Bronchial epithelial cell (primary cell): ENCODE measurements at regions not wholly inside any gene's neighbourhood (a gene's known extent, or its start where the extent isn't known, plus 50 kb on each side); places are given as distances from the start of the nearest gene placed in this dataset.
A peak's percentile ranks its signal among the peaks of the same experiment; 100 is the strongest.

Experiments used
- DNase-seq: peaks from one replicate; pipeline ENCODE4 v3.0.0-alpha.2; 2010; ENCODE audit warnings: low read depth
- FAIRE-seq: peaks from 2 replicates; lab custom pipeline; 2011; peaks lifted over from hg19 to GRCh38; lab: Jason Lieb, UNC
- H3K27me3 ChIP-seq: 2 replicates; pipeline ENCODE4 v1.5.1; 2011; ENCODE audit warnings: low read length; ENCODE audit not compliant: control insufficient read depth, insufficient read depth
- H3K36me3 ChIP-seq: 2 replicates; pipeline ENCODE4 v1.5.1; 2011; ENCODE audit warnings: low read length; ENCODE audit not compliant: control insufficient read depth, insufficient read depth
- H3K4me3 ChIP-seq: 2 replicates; pipeline ENCODE4 v1.5.1; 2011; ENCODE audit warnings: mild to moderate bottlenecking, low read depth, low read length, control low read depth
- CTCF ChIP-seq: IDR thresholded peaks from 2 replicates; pipeline ENCODE4 v1.5.1; 2011; ENCODE audit warnings: mild to moderate bottlenecking, moderate library complexity, low read length, control low read depth, inconsistent platforms; ENCODE audit not compliant: insufficient read depth, severe bottlenecking

GRCh38 chr10:109029870-109030269 is 893.4 kb downstream of the XPNPEP1 start:
- DNase-seq (no peak), FAIRE-seq (no peak)
- TF ChIP-seq CTCF, result no peak
- no peaks in the 10 kb centered on the region for H3K27me3 ChIP-seq
- no peak overlapping the region for H3K4me3 ChIP-seq
- H3K36me3 ChIP-seq, result no peaks in the 10 kb centered on the region

GRCh38 chr10:109027534-109028185 is 895.7 kb downstream of the XPNPEP1 start:
- no peak for TF ChIP-seq CTCF
- no peaks in the 10 kb centered on the region for H3K27me3 ChIP-seq
- DNase-seq (no peak), FAIRE-seq (no peak)
- H3K4me3 ChIP-seq, result no peak overlapping the region
- H3K36me3 ChIP-seq, result no peaks in the 10 kb centered on the region

- no peaks in the 10 kb centered on the region for H3K36me3 ChIP-seq
- FAIRE-seq (no peak), DNase-seq (no peak)
- no peak overlapping the region for H3K4me3 ChIP-seq
- no peak for TF ChIP-seq CTCF
- no peaks in the 10 kb centered on the region for H3K27me3 ChIP-seq
Observed at GRCh38 chr10:109025172-109025571, 898.1 kb downstream of the XPNPEP1 start.

- no peaks in the 10 kb centered on the region for H3K36me3 ChIP-seq
- FAIRE-seq (no peak), DNase-seq (no peak)
- TF ChIP-seq CTCF, result no peak
- H3K4me3 ChIP-seq, result no peak overlapping the region
- H3K27me3 ChIP-seq, result no peaks in the 10 kb centered on the region
Observed at GRCh38 chr10:109022417-109023049, 900.8 kb downstream of the XPNPEP1 start.

- TF ChIP-seq CTCF, result no peak
- no peaks in the 10 kb centered on the region for H3K36me3 ChIP-seq
- H3K27me3 ChIP-seq, result no peaks in the 10 kb centered on the region
- no peak overlapping the region for H3K4me3 ChIP-seq
- DNase-seq, result peak; percentile 2
- FAIRE-seq, result no peak
Observed at GRCh38 chr10:109019001-109019424, 904.3 kb downstream of the XPNPEP1 start.
